IPS DF 4.7 (cell line): ENCODE measurements at regions not wholly inside any gene's neighbourhood (a gene's known extent, or its start where the extent isn't known, plus 50 kb on each side); places are given as distances from the start of the nearest gene placed in this dataset.
"Not testable (repeated sequence)": the region's sequence is repeated elsewhere in the genome, so short reads cannot be mapped to it uniquely, and the experiment has no call there.

Experiments used
- DNase-seq: peaks from one replicate; pipeline ENCODE4 v3.0.0-alpha.2; 2013; ENCODE audit warnings: low spot score; ENCODE audit errors: extremely low read depth

DNA sequence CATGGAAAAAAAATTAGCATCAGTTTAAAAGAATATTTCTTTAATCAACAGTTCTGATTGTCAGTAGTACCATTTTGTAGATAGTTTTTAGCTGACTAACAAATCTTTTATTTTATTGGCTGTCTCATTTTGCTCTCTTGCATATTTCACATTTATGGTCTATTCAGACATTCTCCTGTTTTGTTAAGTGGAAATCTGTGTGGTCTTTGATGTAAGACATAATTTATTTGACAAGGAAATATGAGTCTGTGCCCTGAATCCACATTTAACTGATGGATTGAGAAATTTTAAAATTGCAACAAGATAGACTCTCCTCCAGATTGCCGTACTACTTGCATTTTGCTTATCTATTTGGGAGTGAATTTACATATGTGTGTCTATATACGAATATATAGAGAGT is 96.3 kb upstream of the ATP5MC3 start:
- DNase-seq: no peak

DNA sequence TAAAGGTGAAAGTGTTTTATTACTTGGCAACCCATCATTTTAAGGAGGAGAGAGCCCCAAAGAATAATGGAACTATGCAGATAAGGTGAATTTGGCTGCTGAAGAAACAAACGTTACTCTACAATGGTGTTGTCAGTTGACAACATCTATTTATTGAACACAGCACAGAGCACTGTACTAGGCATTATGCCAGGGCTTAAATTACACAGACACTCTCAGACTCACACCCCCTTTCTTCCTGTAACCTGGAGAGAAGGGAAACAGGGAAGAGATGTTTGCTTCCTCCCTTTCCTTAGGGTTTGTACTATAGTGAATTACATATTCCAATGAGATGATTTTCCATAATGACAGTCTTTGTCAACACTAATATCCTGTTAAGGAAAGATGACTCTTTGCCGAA is 94.0 kb upstream of the ATP5MC3 start:
- DNase-seq: no peak

DNA sequence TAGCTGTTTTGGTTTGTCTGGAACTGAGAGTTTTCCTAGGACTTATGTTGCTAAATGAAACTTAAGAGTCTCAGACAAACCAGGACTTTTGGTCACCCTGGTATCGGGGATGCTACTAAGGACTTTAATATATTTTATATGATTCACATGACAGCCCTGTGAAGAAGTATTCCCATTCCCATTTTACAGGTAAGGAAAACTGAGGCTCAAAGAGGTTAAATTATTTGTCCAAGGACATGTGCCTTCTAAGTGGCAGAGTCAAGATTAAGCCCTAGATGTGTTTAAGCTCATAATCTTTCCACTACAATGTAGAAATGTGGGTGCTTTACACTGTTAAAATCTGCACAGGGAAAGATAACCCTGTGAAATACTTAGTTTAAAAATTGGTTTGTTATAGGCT is 77.7 kb upstream of the ATP5MC3 start:
- DNase-seq: no peak

- DNase-seq: no peak
Measured at GRCh38 chr2:175256806-175257585, 75.5 kb upstream of the ATP5MC3 start.

DNA sequence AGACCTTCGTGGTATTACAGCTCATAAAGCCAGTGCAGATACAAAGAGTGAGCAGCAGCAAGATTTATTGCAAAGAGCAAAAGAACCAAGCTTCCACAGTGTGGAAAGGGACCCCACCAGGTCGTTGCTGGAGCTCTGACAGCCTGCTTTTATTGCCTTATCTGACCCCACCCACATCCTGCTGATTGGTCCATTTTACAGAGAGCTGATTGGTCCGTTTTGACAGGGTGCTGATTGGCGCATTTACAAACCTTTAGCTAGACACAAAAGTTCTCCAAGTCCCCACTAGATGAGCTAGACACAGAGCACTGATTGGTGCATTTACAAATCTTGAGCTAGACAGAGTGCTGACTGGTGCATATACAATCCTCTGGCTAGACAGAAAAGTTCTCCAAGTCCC is 74.9 kb upstream of the ATP5MC3 start:
- not testable (repeated sequence) for DNase-seq

DNA sequence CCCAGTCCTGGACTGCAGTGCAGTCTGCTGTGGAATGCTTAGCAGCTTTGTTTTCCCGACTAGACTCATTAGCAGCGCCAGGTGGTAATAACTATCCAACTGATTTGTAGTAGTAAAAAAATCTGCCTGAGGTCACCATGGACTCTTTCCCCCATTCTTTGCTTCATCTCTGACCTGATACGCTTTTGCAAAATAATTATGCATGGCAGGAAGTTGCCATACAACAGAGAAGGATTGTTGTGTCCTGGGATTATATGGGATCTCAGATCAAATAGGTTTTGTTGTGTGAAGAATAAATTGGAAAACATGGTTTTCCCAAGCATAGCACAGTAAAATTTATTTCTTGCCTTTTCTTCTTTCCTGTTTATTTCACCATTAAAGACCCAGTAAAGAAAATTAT is 72.4 kb upstream of the ATP5MC3 start:
- no peak for DNase-seq

DNA sequence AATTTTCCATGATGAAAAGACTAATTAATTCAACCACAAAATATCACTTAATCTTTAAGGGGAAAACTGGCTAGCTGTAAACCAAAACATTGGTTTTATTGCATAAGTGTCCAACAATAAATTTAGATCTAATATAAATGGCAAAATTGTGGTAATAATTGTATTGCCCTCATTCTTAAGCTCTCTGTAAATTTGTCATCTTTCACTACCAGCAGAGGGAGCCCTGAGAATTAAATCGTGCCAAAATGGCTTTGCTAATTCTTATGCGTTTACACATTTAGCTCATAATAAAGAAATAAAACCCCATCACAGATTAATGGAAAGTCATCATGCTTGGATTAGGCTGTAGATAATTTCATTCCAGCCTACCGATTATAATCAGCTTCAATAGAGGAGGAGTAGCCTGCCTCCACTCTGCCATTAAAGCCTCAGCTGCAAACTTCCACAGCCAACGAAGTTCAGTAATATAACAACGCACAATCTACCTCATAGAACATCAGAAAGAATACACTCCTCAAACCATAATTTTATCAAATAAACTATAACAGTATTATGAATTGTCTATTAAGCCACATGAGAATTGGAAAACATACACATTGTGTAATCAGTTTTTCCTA is 70.0 kb upstream of the ATP5MC3 start:
- DNase-seq: peak; percentile 2

DNA sequence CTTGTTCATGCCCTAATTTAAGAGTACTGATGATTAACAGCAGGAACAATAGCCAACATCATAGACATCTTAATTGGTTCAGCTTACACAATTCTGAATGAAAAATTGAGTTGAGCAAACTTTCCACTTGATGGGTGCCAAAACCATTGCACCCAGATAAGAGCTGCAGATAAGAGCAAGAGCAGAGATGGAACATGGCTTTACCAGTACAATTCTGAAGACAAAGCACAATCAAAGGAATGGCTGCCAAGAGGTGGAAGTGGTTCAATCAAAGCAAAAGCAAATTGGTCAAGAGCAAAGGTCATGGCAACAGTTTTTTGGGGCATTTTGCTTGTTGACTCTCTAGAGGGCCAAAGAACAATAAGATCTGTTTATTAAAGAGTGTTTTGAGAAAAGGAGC is 65.6 kb upstream of the ATP5MC3 start:
- no peak for DNase-seq

GRCh38 chr2:175244697-175245096 is 63.2 kb upstream of the ATP5MC3 start:
- DNase-seq: no peak

DNA sequence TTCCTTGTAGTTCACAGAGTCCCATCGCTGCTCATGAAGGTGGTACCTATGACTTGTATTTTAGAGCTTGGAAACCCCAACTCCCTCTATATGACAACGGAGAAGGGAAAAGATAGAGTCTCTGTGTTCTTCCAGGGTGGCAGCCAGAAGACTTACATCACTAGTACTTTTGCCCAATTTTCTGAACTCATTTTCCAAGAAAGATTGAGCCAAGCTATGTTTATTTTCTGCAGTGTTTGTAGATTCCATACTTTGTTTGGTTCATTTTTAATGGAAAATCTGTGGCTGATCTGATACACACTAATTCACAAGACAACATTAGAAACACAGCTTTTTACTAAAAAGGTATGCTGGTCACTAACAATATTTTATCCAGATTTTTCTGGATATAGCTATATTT is 60.2 kb upstream of the ATP5MC3 start:
- no peak for DNase-seq

DNA sequence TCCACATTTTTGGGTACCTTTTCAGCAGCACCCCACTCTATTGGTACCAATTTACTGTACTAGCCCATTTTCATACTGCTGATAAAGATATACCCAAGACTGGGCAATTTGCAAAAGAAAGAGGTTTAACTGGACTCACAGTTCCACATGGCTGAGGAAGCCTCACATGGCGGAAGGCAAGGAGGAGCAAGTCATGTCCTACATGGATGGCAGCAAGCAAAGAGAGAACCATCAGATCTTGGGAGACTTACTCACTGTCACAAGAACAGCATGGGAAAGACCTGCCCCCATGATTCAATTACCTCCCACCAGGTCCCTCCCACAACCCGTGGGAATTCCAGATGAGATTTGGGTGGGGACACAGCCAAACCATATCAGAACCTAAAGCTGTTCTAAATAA is 58.5 kb upstream of the ATP5MC3 start:
- DNase-seq: not testable (repeated sequence)

- DNase-seq: no peak
Measured at GRCh38 chr2:175236930-175237329, 55.4 kb upstream of the ATP5MC3 start.

- DNase-seq: no peak
Measured at GRCh38 chr2:175234650-175235049, 53.1 kb upstream of the ATP5MC3 start.

- DNase-seq: no peak
Measured at GRCh38 chr2:175234153-175234552, 52.6 kb upstream of the ATP5MC3 start.

GRCh38 chr2:175233135-175233719 is 51.7 kb upstream of the ATP5MC3 start:
- no peak for DNase-seq
